GM18873 (cell line): ENCODE measurements at regions not wholly inside any gene's neighbourhood (a gene's known extent, or its start where the extent isn't known, plus 50 kb on each side); places are given as distances from the start of the nearest gene placed in this dataset.

ENCODE experiments used
- ATAC-seq: cut with Tn5 transposase; IDR thresholded peaks from one replicate; pipeline ENCODE4 v1.9.1; 2021; ENCODE audit warnings: mild to moderate bottlenecking, moderate library complexity, moderate number of reproducible peaks; ENCODE audit not compliant: unreplicated experiment, low FRiP score

GRCh38 chr4:24249972-24250371 lies 334.4 kb downstream of the DHX15 start:
- ATAC-seq = no peak

- no peak for ATAC-seq
Observed at GRCh38 chr4:24248674-24249630, 335.4 kb downstream of the DHX15 start.

GRCh38 chr4:24245491-24245820 lies 338.9 kb downstream of the DHX15 start:
- ATAC-seq = no peak

GRCh38 chr4:24244663-24245490 lies 339.5 kb downstream of the DHX15 start:
- no peak for ATAC-seq

- ATAC-seq = no peak
Observed at GRCh38 chr4:24243641-24244040, 340.7 kb downstream of the DHX15 start.

- ATAC-seq = no peak
Observed at GRCh38 chr4:24241511-24241910, 342.8 kb downstream of the DHX15 start.

GRCh38 chr4:24240655-24241054 lies 343.7 kb downstream of the DHX15 start:
- ATAC-seq = no peak

- no peak for ATAC-seq
Observed at GRCh38 chr4:24237709-24238108, 346.6 kb downstream of the DHX15 start.

GRCh38 chr4:24236532-24236931 lies 346.7 kb upstream of the PPARGC1A start:
- ATAC-seq = no peak

GRCh38 chr4:24236120-24236519 lies 346.3 kb upstream of the PPARGC1A start:
- no peak for ATAC-seq

GRCh38 chr4:24235618-24236017 lies 345.8 kb upstream of the PPARGC1A start:
- ATAC-seq = no peak

GRCh38 chr4:24234288-24234848 lies 344.5 kb upstream of the PPARGC1A start:
- ATAC-seq = no peak

GRCh38 chr4:24230955-24231354 lies 341.1 kb upstream of the PPARGC1A start:
- no peak for ATAC-seq

- ATAC-seq = no peak
Observed at GRCh38 chr4:24229978-24230377, 340.1 kb upstream of the PPARGC1A start.

GRCh38 chr4:24228692-24229091 lies 338.8 kb upstream of the PPARGC1A start:
- ATAC-seq = no peak

- no peak for ATAC-seq
Observed at GRCh38 chr4:24226667-24227066, 336.8 kb upstream of the PPARGC1A start.

GRCh38 chr4:24226023-24226422 lies 336.2 kb upstream of the PPARGC1A start:
- ATAC-seq = no peak

GRCh38 chr4:24224446-24224845 lies 334.6 kb upstream of the PPARGC1A start:
- ATAC-seq = no peak

GRCh38 chr4:24219209-24219608 lies 329.4 kb upstream of the PPARGC1A start:
- ATAC-seq = no peak

GRCh38 chr4:24218566-24218965 lies 328.7 kb upstream of the PPARGC1A start:
- ATAC-seq = no peak

GRCh38 chr4:24214796-24215195 lies 324.9 kb upstream of the PPARGC1A start:
- ATAC-seq = no peak
